GM21526 (cell line): ENCODE measurements at regions not wholly inside any gene's neighbourhood (a gene's known extent, or its start where the extent isn't known, plus 50 kb on each side); places are given as distances from the start of the nearest gene placed in this dataset.
"Not testable (repeated sequence)": the region's sequence is repeated elsewhere in the genome, so short reads cannot be mapped to it uniquely, and the experiment has no call there.

Source experiments
- ATAC-seq: cut with Tn5 transposase; IDR thresholded peaks from one replicate; pipeline ENCODE4 v1.9.1; 2021; ENCODE audit warnings: moderate library complexity; ENCODE audit not compliant: unreplicated experiment, low FRiP score

DNA sequence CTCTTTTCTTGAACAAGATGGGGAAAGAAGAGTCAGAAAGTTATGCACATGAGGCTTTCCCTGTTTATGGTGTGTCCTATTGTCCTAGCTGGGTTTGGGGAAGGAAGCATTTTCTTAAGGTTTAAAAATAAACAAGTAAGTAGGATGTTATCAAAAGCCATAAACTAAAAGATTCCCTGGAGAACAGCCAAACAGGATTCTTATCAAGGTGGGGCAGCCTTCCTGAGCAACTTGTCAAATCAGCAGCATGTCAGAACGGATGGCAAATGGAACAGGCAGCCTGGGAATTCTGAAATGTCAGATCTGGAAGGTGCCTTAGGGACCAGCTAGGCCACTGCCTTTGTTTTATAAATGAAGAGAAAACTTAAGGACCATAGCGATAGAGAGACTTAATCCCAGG, 152.2 kb upstream of the RGS6 start:
- ATAC-seq = no peak

DNA sequence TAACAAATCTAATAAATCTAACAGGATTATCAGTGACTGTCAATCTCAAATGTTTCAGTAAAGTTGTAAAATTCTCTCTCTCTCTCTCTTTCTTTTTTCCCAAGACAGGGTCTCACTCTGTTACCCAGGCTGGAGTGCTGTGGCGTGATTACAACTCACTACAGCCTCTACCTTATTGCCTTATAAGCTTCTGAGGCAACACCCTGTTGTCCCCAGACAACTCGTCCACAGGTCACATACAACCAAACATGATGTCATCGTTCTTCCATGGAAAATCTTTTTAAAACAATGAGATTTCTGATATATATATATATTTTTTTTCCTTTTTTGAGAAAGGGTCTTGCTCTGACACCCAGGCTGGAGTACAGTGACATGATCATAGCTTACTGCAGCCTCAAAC, 151.4 kb upstream of the RGS6 start:
- ATAC-seq = no peak

DNA sequence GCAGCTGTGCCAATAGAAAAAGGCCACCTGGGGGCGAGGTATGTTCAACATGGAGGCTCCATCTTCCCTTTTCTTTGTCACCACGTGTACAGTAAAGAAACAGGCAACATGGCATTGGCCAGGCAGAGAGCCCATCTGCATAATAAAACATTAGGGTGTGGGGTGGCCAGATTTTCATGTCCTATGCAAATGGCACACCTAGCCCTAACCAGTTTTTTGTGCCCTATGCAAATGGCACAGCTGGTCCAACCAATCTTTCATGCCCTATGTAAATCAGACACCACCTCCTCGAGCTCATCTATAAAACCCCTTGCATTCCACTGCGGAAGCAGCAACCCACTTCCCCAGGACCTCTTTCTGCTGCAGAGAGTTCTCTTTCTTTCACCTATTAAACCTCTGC, 149.1 kb upstream of the RGS6 start:
- no peak for ATAC-seq

DNA sequence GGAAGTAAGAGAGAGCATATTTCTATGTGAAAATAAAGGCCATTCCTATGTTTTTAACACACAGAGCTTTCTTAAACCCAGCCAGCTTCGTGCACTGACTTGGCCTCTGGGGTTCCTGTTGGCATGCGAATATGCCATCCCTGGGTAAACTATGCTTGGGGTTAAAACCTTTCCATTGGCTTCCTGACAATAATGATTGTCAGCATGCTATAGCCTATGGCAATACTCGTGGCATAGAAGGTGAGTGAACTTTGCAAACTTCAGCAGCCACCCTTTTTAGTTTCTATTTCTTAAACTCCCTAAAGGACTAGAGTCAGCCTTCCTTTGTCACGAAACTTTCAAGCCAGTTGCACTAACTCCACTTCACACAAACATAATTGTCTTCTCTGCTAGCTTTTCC, 148.4 kb upstream of the RGS6 start:
- no peak for ATAC-seq

DNA sequence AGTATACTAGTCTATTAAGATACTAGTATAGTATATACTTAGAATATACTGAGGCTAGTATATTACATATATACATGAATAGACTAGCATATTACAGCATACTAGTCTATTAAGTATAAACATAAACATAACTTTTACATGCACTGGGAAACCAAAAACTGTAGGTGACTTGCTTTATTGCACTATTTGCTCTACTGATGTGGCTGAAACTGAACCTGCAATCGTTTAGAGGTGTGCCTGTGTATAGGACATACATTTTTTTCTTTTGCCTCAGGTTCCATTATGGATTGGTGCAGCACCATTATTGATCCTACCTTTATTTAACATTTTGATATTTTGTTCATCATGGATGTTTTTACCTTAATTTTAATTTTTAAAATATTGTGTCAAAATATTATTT, 143.2 kb upstream of the RGS6 start:
- no peak for ATAC-seq

DNA sequence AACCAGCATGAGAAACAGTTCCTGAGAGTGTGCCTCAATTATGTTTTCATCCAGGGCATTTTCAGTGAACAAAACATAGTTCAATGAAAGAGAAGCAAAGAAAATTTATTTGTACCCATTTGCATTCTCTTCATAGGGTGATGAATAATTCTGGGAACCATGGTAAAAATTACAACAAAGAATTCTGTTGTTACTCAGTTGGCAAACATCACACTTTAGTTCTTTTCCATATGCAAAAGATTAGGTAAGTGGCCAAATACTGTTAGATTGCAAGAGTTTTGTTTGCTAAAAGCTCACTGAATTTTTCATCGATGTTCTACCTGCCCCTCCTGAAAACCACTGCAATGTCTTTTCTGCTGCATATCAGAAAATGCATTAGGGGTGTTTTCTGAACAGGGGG, 132.4 kb upstream of the RGS6 start:
- no peak for ATAC-seq

DNA sequence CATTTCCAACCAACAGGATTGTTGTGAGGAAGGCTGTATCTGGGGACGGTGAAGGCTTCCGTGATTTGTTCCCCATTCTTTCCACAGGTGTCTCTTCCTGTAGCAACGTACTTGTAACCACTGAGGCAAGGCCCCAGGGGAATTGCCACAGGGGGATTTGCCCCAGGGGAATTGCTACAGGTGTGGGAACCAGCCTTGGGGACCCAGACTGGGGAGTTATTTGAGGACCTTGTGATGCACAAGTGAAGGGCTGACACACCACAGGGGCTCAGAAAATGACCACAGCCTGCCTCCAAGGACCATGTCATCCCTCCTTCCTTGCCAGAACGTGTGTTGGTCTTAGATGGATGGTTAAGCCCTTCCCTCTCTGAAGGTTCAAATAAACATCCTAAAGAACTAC, 131.4 kb upstream of the RGS6 start:
- no peak for ATAC-seq

DNA sequence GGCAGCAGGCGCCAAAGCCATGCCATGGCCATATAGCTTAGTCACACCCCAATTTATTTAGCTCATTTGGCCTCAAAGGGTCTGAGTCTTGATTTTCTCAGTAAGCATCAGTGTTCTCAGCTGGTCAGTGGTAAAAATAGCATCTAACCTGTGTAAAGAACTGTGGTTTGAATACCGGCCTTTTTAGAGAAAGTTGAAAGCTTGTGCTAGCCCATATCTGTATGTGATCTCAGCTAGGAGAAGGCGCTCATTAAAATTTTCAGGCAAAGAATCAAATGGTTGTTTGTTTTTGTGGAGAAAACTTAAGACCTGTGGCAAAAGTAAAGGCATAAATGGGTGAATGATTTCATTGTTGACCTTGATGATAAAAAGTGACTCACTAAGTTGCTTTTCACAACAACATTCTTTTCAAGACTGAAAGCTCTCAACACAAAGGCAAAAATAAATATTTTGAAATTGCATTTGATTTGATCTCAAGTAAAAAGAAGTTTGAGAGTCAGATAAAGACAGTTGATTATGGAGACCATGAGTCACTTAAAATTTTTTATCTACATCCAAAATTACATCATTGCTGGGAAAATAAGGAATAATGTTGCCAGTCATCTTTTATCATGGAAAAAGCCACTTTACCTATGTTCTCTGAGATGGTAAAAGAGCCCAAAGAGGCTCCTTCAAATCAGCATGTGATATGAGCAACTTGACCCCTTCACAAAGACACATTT, 128.5 kb upstream of the RGS6 start:
- ATAC-seq = no peak

DNA sequence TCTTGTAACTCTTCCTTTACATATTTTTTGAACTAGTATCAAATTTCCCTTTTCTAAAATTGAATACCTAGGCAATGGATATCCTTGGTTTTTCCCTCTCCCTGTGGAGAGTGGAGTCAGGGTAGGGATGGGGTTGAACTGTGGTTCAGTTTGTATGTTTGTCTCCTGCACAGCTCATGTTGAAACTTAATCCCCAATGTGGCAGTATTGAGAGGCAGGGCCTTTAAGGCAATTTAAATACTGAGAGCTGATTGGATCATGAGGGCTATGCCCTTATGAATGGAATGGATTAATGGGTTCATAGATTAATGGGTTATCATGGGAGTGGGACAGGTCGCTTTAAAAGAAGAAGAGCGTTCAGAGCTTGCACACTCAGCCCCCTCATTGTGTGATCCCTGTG, 127.2 kb upstream of the RGS6 start:
- ATAC-seq = no peak

DNA sequence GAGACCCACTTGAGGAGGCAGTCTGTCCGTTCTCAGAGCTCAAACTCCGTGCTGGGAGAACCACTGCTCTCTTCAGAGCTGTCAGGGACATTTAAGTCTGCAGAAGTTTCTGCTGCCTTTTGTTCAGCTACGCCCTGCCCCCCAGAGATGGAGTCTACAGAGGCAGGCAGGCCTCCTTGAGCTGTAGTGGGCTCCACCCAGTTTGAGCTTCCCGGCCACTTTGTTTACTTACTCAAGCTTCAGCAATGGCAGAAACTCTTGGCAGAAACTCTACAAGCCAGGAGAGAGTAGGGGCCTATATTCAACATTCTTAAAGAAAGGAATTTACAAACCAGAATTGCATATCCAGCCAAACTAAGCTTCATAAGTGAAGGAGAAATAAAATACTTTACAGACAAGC, 125.2 kb upstream of the RGS6 start:
- ATAC-seq = not testable (repeated sequence)

DNA sequence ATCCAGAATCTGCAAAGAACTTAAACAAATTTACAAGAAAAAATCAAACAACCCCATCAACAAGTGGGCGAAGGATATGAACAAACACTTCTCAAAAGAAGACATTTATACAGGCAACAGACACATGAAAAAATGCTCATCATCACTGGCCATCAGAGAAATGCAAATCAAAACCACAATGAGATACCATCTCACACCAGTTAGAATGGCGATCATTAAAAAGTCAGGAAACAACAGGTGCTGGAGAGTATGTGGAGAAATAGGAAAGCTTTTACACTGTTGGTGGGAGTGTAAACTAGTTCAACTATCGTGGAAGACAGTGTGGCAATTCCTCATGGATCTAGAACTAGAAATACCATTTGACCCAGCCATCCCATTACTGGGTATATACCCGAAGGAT, 121.4 kb upstream of the RGS6 start:
- not testable (repeated sequence) for ATAC-seq

DNA sequence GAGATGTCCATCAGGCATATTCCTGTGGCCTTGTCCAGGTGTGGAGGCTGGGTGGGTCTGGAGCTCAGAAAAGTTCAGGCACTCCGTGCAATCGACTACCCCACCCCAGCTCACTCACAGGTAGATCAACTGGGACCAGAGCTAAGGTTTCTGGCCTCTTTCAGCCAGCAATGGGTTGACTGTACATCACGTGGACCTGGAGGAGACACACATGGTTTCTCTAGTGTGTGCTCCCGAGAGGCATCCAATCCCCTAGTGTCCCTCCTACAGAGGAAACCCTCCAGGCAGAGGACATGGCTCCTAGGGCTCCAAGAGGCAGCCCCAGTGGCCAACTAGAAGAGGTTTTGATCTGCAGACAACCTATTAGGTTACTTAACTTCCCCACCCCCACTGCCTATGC, 119.5 kb upstream of the RGS6 start:
- ATAC-seq = no peak

DNA sequence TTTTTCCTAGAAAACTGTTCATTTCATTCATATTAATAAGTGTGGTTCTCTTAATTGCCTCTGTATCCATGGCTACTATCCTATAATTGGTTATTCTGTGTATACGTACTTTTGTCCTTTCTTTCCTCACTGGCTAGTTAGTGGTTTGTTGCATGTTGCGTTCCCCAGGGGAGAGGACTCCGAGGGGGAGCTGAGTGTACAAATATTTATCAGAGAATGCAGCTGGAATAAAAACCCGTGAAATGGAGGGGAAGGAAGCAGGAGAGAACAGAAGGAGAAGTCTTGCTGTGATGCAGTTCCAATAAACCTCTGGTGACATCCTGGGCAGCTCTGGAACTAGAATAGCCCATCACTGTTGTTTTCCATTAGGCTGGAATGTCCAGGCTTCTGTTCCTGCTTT, 117.1 kb upstream of the RGS6 start:
- ATAC-seq = no peak

DNA sequence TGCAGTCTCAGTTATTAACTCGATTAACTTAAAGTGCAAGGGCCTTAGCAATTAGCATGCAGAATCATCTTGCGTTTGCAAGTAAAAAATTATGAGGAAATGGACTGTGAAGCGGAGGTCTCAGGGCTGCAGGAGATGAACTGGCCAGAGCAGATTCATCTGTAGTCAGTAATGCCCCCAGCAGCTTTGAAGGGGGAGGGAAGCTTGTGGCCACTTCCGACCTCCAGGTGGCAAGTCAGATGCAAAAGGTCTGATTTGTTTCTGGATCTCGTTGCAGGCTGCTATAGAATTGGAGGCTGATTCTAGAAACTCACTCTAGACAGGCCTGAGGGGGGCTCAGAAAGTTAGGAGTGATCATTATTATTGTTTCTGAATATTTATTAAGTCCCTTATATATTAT, 107.4 kb upstream of the RGS6 start:
- ATAC-seq = no peak

DNA sequence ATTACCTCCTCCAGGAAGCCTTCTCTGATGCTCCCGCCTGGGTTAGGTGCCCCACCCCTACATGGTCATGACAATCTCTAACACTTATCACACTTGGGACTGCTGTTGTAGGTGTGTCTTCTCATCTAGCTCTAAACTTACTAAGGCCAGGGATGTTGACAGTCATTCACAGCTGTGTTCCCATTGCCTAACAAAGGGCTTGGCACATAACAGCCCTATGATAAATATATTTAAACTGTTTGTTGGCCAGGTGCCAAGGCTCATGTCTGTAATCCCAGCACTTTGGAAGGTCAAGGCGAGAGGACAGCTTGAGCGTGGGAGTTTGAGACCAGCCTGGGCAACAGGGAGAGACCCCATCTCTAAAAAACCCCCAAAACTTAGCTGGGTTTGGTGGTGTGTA, 98.8 kb upstream of the RGS6 start:
- ATAC-seq = no peak

DNA sequence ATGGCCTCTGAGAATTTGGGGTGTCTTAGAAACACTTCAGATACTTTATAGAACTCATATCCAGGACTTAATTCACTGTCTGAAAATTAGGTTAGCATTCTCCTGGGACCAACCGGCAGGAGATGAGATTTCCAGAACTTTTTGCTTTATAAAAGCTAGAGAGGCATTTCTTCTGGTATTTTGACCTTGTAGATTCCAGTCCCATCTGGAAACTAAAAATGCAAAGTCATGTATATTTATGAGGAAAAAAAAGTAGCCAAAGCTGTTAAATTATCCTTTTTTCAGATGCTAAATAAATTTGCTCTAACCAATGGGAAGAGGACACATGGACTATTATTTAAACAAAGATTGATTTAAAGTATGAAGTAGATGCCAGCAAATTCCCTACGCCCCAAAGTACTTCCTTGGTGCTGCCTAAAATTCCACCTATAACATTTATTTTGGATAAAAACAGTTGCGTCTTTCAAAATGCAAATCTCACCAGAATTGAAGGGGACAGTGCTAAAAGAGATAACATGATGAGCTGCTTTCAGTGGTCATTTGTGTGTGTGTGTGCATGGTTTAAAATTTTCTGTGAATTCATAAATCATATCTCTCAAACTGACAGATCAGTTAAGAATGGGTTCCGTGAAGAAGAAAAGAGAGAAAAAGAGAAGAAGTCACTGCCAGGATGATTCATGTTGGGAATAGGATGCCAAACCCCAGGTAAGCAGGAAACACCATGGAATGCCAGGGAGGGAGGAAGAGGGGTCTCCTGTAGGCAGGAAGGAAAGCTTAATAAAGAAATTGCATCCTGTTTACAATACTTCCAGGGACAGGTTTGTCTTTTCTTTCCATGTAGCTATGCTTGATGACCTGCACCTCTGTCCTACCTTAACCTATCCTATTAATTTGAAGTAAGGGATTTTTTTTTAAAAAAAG, 97.7 kb upstream of the RGS6 start:
- ATAC-seq = no peak

DNA sequence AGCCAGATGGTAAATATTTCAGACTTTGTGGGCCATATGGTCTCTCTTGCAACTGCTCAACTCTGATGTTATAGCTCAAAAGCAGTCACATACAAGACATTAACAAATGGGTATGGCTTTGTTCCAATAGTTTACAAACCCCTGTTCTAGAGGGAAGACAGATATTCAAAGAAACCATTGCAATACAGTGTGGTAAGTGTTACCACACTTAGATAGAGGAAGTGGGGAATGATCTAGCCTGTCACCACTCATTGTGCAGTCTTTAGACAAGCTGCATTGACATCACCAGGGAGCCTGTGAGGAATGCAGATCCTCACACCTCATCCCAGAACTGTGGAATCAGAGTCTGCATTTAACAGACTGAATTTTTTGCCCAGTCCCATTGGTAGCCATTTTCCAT, 80.0 kb upstream of the RGS6 start:
- no peak for ATAC-seq

DNA sequence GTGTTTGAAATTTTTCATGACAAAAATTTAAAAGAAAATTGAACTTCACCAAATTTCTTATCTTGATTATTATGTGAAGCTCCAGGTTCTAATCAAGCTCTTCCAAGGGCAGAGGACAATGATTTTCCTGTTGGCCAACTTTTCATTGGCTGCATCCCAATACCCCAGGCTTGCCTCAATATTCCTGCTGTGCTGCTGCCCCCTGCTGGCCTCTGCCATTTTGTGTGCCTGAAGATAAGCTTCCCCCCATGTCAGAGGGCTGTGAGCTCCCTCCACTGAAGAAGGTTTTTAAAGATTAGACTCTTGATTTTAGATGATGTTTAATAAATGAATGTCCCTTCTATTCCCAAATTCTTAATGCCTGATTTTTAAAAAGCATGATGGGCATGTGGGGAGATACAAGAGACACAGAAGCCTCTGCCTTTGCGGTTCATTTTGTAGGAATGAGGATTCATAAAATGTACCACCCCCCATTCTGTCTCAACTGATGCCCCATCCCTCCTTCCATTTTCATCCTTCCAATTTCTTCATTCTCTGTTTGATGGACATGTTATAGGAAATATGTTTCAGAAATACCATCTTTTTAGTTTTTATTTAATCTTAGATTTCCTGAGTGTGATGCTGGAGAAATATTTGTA, 76.7 kb upstream of the RGS6 start:
- no peak for ATAC-seq

DNA sequence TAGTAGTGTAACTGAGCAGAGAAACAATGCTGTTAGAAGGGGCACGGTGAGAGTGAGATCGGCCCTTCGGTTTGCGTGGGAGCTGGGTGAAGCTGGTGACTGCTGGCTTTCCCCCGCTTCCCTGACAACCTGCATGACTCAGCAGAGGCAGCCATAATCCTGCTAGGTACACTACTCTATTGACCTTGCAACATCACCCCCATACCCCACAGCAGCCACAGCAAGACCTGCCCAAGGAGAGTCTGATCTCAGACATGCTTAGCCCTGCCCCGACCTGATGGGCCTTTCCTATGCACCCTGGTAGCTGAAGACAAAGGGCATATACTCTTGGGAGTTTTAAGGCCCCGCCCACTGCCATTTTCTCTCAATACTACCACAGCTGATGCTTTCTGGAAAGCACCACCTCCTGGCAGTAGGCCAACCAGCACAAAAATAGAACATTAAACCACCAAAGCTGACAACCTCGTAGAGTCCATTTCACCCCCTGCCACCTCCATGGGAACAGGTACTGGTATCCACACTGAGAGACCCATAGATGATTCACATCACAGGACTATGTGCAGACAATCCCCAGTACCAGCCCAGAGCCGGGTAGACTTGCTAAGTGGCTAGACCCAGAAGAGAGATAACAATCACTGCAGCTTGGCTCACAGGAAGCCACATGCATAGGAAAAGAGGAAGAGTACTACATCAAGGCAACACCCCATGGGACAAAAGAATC, 75.9 kb upstream of the RGS6 start:
- no peak for ATAC-seq

DNA sequence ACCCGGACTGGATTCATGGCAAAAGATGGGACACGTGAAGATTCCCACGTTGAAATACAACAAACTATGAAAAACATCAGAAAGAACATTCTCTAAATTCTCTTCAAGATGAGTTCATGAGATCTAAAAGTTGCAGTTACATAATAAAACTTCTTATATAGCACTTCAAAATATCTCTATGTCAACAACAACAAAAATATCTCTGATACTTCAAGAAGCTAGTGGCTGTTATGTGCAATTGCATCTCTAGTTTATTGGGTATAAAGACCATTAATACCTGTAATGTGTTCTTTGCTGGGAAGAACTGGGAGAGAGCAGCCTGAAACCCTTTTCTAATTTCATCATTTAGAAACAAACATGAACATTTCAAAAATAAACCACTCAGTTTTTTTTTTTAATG, 69.2 kb upstream of the RGS6 start:
- no peak for ATAC-seq

DNA sequence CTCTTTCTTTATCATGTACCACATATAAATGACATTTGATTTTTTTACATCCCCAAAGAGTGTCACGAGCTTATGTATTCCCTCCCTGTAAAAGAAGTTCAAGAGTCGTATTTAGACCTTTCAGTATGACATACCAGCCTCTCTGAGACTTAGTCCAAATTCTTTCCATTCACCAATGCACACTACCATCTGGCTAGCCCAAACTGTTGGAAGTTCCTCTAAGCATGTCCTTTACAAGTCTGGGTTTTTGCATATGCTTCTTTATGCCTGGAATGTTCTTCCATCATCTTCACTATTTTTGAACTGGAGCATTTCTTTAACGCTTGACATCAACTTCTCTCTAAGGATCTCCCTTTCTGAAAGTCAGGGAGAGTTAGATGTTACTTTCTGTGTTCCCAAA, 68.5 kb upstream of the RGS6 start:
- no peak for ATAC-seq
